ENCODE measurements at regions not wholly inside any gene's neighbourhood (a gene's known extent, or its start where the extent isn't known, plus 50 kb on each side); places are given as distances from the start of the nearest gene placed in this dataset.

GRCh38 chr9:13351778-13352386 is 72.4 kb upstream of the MPDZ start:
- TF ChIP-seq, protein P1, sequence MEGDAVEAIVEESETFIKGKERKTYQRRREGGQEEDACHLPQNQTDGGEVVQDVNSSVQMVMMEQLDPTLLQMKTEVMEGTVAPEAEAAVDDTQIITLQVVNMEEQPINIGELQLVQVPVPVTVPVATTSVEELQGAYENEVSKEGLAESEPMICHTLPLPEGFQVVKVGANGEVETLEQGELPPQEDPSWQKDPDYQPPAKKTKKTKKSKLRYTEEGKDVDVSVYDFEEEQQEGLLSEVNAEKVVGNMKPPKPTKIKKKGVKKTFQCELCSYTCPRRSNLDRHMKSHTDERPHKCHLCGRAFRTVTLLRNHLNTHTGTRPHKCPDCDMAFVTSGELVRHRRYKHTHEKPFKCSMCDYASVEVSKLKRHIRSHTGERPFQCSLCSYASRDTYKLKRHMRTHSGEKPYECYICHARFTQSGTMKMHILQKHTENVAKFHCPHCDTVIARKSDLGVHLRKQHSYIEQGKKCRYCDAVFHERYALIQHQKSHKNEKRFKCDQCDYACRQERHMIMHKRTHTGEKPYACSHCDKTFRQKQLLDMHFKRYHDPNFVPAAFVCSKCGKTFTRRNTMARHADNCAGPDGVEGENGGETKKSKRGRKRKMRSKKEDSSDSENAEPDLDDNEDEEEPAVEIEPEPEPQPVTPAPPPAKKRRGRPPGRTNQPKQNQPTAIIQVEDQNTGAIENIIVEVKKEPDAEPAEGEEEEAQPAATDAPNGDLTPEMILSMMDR (IDR thresholded peaks at IDR 0.05; ENCODE audit: low read depth, low read length): peak; percentile 68
- peak; percentile 19 for DNase-seq
- Histone ChIP-seq H3K4me1 (no peaks in the 10 kb centered on the region), H3K27me3 (no peaks in the 10 kb centered on the region), H3K9me3 (no peaks in the 10 kb centered on the region), H3K36me3 (no peaks in the 10 kb centered on the region), H3K4me3 (ENCODE audit: low read depth, low read length) (no peak overlapping the region)

DNA sequence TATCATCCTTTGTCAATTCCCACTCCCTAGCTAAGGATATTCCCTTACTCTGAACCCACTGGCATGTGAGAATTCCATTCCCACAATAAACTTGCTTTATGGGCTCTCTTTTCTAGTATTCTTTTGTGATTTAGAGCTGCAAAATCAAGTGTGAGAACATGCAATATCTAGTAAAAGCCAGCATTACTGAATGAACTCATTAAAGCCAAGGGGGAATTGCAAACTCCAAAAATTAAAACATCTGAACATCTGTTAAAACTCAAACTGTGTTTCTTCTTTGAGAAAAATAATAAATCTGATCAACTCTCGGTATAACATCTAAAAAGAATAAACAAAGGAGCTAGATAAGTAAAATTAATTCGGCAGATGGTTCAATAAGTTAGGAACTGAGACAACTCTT is 53.1 kb upstream of the MPDZ start:
- Histone ChIP-seq H3K9me3 (no peaks in the 10 kb centered on the region), H3K36me3 (no peaks in the 10 kb centered on the region), H3K27me3 (no peaks in the 10 kb centered on the region), H3K4me1 (peaks cover 3% of the 10 kb centered on the region; the same call in 1 of the 2 replicates), H3K4me3 (ENCODE audit: low read depth, low read length) (no peak overlapping the region)
- no peak for DNase-seq
- TF ChIP-seq, protein P1 (IDR thresholded peaks at IDR 0.05; ENCODE audit: low read depth, low read length): no peak

GRCh38 chr9:13331320-13331719 is 51.8 kb upstream of the MPDZ start:
- Histone ChIP-seq H3K9me3 (no peaks in the 10 kb centered on the region), H3K4me3 (ENCODE audit: low read depth, low read length) (no peak overlapping the region), H3K4me1 (peaks cover 3% of the 10 kb centered on the region; the same call in 1 of the 2 replicates), H3K27me3 (no peaks in the 10 kb centered on the region), H3K36me3 (no peaks in the 10 kb centered on the region)
- TF ChIP-seq, protein P1 (IDR thresholded peaks at IDR 0.05; ENCODE audit: low read depth, low read length): no peak
- DNase-seq: no peak

- Histone ChIP-seq H3K4me3 (ENCODE audit: low read depth, low read length) (no peak overlapping the region), H3K4me1 (peaks cover 3% of the 10 kb centered on the region; the same call in 1 of the 2 replicates), H3K9me3 (no peaks in the 10 kb centered on the region), H3K36me3 (no peaks in the 10 kb centered on the region), H3K27me3 (no peaks in the 10 kb centered on the region)
- TF ChIP-seq, protein P1 (IDR thresholded peaks at IDR 0.05; ENCODE audit: low read depth, low read length): no peak
- DNase-seq: peak; percentile 93
Measured at GRCh38 chr9:13330396-13331004, 51.0 kb upstream of the MPDZ start.

Measured in BE2C (cell line).